Body of pancreas (tissue), 4 donors: ENCODE measurements at regions not wholly inside any gene's neighbourhood (a gene's known extent, or its start where the extent isn't known, plus 50 kb on each side); places are given as distances from the start of the nearest gene placed in this dataset.

Experiments
- POLR2A ChIP-seq, 3 donors: fragments of 450-650 bp; IDR thresholded peaks; one replicate each; pipeline ENCODE4 v1.6.1; 2016; ENCODE audit warnings: antibody characterized with exemption in 3 of 3, mild to moderate bottlenecking in 2 of 3
- TF ChIP-seq, protein P1 (sequence below), 7 experiments: fragments of 450-650 bp in 4 of 7; fragments of 200-600 bp in 3 of 7; sonication (generic) in 3 of 7; IDR thresholded peaks; one replicate each; pipeline ENCODE4 v1.5.1; 2016 to 2019; ENCODE audit warnings: antibody characterized with exemption in 7 of 7

GRCh38 chr1:29713857-29714256, 477.5 kb downstream of the PTPRU start:
- TF ChIP-seq, protein P1, sequence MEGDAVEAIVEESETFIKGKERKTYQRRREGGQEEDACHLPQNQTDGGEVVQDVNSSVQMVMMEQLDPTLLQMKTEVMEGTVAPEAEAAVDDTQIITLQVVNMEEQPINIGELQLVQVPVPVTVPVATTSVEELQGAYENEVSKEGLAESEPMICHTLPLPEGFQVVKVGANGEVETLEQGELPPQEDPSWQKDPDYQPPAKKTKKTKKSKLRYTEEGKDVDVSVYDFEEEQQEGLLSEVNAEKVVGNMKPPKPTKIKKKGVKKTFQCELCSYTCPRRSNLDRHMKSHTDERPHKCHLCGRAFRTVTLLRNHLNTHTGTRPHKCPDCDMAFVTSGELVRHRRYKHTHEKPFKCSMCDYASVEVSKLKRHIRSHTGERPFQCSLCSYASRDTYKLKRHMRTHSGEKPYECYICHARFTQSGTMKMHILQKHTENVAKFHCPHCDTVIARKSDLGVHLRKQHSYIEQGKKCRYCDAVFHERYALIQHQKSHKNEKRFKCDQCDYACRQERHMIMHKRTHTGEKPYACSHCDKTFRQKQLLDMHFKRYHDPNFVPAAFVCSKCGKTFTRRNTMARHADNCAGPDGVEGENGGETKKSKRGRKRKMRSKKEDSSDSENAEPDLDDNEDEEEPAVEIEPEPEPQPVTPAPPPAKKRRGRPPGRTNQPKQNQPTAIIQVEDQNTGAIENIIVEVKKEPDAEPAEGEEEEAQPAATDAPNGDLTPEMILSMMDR (IDR thresholded peaks at IDR 0.05) = peak in 2 of 7 experiments; percentile 9
- no peak for TF ChIP-seq POLR2A (IDR thresholded peaks at IDR 0.05)
